D341Med (cell line): ENCODE measurements at regions not wholly inside any gene's neighbourhood (a gene's known extent, or its start where the extent isn't known, plus 50 kb on each side); places are given as distances from the start of the nearest gene placed in this dataset.
A peak's percentile ranks its signal among the peaks of the same experiment; 100 is the strongest.
"Not testable (repeated sequence)": the region's sequence is repeated elsewhere in the genome, so short reads cannot be mapped to it uniquely, and the experiment has no call there.

Experiments
- DNase-seq: peaks from one replicate; pipeline ENCODE4 v3.0.0; 2012; ENCODE audit warnings: low spot score

- DNase-seq: no peak
Observed at GRCh38 chr16:13733561-13733960, 186.4 kb upstream of the ERCC4 start.

- not testable (repeated sequence) for DNase-seq
Observed at GRCh38 chr16:13739621-13740373, 180.2 kb upstream of the ERCC4 start.

GRCh38 chr16:13742928-13743327, 177.0 kb upstream of the ERCC4 start:
- DNase-seq: no peak

DNA sequence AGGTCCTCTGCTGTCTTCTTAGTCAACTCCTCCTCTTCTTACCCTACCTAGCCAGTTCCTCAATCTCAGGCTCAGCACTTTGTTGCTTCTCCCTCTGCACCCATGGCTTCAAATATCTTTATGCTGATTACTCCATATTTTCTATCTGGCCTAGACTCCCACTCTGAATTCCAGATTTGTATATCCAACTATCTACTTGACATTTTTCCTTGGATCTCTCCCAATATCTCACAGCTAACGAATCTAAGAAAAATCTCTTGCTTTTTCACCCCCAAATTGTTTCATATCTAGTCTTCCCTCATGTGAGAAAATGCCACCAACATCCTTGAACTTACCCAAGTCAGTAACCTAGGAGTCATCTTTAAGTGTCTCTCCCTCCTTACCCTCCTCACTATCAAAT, 176.4 kb upstream of the ERCC4 start:
- DNase-seq: no peak

GRCh38 chr16:13756411-13757140, 163.4 kb upstream of the ERCC4 start:
- DNase-seq: no peak

GRCh38 chr16:13766334-13766733, 153.6 kb upstream of the ERCC4 start:
- DNase-seq: no peak

- DNase-seq: peak; percentile 31
Observed at GRCh38 chr16:13767215-13767614, 152.7 kb upstream of the ERCC4 start.

- DNase-seq: no peak
Observed at GRCh38 chr16:13768471-13768870, 151.5 kb upstream of the ERCC4 start.

GRCh38 chr16:13770436-13770835, 149.5 kb upstream of the ERCC4 start:
- DNase-seq: no peak

DNA sequence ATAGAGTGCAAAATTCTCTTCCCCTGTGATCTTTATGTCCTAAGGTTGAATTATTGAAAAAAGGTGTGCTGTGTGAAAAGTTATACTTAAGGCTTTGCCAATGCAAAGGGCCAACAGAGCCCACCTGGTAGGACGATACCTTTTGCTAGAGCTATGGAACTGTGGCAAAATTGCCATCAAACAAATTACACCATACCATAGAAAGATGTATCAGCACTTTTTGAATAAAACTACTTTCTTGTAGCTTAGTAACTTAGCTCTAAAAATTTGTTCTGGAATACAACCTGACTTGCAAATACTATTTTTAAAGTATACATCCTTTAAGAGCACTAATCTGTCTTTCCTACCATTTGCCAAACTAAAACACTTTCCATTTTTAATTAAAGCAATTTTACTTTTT, 147.2 kb upstream of the ERCC4 start:
- no peak for DNase-seq

DNA sequence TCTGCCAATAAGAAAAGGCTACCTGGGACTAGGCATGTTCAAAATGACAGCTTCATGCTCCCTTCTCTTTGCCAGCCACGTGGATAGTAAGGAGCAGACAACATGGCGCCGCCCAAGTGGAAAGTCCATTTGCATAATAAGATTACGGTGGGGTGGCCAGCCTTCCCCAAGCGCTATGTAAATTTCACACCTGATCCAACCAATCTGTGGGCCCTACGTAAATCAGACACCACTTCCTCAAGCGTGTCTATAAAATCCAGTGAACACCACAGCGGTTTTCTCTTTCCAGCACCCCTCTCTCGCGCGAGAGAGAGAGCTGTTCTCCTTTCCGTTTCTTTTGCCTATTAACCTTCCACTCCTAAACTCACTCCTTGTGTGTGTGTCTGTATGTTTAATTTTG, 140.3 kb upstream of the ERCC4 start:
- peak; percentile 24 for DNase-seq

GRCh38 chr16:13780406-13781168, 139.4 kb upstream of the ERCC4 start:
- no peak for DNase-seq

DNA sequence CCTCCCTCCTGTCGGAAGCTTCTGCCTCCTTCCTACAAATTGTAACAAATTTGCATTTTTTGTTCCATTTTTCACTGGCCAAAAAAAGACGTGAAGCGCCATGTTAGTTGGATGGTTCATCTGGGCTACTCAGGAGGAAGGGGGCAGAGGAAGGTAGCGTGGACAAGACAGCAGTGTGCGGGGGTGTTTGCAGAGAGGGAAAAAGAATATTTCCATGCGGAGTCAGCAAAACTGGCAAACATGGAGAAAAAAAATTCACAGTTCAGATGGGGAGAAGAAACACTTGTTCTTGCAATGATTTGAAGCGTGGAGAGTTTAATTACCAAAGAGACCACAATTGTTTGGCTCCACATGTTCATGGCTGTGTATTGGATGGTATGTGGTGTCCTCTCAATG, 138.8 kb upstream of the ERCC4 start:
- DNase-seq: no peak

DNA sequence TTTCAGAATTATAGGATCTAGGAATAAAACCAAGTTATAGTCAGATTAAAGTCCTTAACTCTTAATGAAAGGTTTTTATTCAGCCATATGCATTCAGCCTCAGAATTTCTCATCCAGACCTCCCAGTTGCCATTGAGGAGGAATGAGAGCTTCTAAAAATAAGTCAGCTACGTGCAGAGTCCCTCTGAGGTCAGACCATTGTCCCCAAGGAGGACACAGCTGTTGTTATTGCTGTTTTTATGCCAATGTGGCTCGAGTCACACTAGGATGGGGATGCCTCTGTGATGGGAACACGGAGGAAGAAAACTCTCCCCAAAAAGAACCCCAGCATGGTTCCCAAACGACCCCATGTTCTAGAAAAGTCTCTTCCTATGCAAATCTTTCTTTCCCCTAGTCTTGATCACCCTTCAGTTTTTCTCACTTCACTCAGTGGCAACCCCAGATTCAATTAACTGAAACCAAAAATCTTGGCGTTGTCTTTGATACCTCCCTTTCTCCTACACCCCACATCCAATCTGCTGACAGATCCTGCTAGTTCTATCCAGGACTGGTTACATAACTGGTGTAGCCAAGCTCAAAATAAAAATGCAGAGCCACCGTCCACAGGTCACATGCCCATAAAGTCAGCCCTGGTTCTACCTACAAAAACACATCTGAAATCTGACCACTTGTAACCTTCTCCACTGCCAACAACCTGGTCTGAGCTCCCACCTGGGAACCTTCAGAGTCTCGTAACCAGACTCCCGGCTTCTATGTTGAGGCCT, 138.2 kb upstream of the ERCC4 start:
- no peak for DNase-seq

- no peak for DNase-seq
Observed at GRCh38 chr16:13791095-13791494, 128.9 kb upstream of the ERCC4 start.

- DNase-seq: peak; percentile 27
Observed at GRCh38 chr16:13793841-13794409, 126.0 kb upstream of the ERCC4 start.

DNA sequence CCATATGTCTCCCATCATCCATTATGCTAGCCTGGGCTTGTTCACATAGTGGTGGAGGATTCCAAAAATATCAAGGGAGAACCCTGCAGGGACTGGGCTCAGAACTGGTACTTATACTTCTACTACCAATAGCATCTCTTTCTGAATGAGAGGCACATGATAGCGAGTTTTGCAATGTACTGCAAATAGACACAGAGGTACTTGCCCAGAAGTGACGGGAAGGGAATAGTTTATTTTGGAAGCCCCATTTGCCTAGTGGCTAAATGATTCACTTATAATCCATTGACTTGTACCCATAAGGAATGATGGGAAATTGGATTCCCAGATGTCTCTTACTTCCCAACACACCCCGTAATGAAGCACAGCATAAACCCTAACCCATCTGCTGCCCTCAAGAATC, 124.8 kb upstream of the ERCC4 start:
- no peak for DNase-seq

GRCh38 chr16:13797718-13798117, 122.2 kb upstream of the ERCC4 start:
- DNase-seq: no peak

DNA sequence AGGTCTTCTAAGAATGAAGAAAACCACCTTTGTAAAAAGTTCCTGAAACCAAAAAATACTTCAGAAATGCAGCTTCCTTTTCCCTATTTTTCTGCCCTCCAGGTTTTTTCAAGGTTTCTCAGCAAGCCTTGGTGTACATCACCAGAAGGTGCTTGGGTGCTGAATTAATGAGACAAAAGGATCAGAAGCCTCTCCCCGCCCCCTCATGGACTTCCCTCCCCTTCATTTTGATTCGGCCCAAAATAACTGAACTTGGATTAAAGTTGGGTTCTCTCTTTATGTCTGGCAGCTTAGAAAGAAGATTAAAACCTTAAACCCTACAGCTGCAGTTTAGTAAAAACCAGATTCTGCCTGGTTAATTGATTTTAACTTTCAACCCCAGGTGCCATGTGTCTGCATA, 121.7 kb upstream of the ERCC4 start:
- peak; percentile 58 for DNase-seq

DNA sequence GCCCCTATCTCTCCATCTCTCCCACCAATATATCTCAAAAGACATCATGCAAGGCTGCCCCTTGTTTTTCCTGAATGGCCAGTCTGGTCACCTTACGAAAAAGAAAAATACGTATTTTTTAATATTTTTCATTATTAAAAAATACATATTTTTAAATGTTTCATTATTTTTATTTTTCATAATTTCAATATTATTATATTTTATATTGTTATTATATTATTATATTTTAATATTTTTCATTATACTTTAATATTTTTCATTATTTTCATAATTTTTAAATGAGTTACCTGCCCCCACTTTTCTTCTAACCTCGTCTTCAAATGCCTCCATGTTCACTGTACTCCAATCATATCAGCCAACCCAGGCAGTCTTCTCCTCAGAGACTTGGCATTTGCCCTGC, 116.0 kb upstream of the ERCC4 start:
- no peak for DNase-seq

GRCh38 chr16:13805951-13806350, 114.0 kb upstream of the ERCC4 start:
- no peak for DNase-seq

DNA sequence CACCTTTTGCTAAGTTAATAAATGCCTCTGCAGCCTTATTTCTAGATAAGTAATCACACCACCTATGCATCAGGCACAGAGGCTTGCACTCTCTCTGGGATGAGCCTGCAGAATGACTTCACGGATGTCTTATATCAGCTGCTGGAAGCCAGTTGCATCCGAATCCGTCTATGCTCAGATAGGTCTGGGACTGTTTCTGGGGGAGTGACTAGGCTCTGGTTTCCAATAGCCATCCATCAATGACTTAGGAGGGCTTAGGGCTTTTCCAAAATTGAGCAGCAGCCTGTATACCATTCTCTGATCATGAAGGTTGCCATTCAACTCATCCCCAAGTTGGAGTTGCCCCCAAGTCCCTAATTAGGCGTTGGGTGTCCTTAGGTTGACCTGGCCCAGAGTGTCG, 113.3 kb upstream of the ERCC4 start:
- no peak for DNase-seq
